ENCODE measurements at regions not wholly inside any gene's neighbourhood (a gene's known extent, or its start where the extent isn't known, plus 50 kb on each side); places are given as distances from the start of the nearest gene placed in this dataset.

DNA sequence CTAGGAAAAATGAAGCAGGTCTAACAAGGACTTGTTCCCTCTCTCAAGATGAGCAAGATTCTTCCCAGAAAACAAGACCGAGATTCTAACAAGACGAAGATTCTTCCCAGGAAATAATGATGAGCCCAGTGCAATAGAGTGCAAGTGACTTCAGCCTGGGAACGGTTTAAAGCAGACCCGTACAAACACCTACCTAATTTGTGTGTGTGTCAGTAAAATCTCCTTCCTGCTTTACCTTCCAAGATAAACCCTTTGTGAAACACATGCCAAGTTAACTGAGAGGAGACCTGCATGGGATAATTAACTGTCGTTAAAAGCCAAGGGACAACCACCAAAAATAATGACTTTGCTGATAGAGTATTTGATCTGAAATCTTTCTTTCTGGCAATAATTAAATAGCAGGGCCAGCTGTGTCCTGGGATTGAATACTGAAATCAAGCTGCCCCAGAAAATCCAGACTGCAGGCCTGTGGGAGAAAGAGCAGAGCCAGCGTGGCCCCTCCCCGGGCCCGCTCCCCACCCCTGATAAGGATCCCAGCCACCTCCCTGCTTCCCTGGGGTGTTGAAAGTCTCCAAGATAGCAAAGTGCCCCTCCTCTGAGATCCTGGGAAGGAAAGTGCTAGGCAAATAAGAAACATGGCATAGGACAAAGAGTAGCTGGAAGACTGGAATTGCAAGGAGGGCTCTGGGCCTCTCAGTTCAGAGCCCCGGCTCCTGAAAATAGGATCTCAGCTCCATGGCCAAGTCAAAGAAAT, 145.5 kb downstream of the CYP26B1 start:
- TF ChIP-seq, protein P1, sequence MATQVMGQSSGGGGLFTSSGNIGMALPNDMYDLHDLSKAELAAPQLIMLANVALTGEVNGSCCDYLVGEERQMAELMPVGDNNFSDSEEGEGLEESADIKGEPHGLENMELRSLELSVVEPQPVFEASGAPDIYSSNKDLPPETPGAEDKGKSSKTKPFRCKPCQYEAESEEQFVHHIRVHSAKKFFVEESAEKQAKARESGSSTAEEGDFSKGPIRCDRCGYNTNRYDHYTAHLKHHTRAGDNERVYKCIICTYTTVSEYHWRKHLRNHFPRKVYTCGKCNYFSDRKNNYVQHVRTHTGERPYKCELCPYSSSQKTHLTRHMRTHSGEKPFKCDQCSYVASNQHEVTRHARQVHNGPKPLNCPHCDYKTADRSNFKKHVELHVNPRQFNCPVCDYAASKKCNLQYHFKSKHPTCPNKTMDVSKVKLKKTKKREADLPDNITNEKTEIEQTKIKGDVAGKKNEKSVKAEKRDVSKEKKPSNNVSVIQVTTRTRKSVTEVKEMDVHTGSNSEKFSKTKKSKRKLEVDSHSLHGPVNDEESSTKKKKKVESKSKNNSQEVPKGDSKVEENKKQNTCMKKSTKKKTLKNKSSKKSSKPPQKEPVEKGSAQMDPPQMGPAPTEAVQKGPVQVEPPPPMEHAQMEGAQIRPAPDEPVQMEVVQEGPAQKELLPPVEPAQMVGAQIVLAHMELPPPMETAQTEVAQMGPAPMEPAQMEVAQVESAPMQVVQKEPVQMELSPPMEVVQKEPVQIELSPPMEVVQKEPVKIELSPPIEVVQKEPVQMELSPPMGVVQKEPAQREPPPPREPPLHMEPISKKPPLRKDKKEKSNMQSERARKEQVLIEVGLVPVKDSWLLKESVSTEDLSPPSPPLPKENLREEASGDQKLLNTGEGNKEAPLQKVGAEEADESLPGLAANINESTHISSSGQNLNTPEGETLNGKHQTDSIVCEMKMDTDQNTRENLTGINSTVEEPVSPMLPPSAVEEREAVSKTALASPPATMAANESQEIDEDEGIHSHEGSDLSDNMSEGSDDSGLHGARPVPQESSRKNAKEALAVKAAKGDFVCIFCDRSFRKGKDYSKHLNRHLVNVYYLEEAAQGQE (IDR thresholded peaks at IDR 0.05; ENCODE audit: borderline replicate concordance): no peak
- no peak for TF ChIP-seq POLR2AphosphoS5 (IDR thresholded peaks at IDR 0.05)
- no peak for TF ChIP-seq SMC3 (conservative IDR thresholded peaks at IDR 0.05; ENCODE audit: poor library complexity)
- no peak for TF ChIP-seq MXI1 (conservative IDR thresholded peaks at IDR 0.05; ENCODE audit: poor library complexity, severe bottlenecking)
- no peak for TF ChIP-seq TAF1 (IDR thresholded peaks at IDR 0.05; ENCODE audit: low read depth)
- TF ChIP-seq, protein P2, sequence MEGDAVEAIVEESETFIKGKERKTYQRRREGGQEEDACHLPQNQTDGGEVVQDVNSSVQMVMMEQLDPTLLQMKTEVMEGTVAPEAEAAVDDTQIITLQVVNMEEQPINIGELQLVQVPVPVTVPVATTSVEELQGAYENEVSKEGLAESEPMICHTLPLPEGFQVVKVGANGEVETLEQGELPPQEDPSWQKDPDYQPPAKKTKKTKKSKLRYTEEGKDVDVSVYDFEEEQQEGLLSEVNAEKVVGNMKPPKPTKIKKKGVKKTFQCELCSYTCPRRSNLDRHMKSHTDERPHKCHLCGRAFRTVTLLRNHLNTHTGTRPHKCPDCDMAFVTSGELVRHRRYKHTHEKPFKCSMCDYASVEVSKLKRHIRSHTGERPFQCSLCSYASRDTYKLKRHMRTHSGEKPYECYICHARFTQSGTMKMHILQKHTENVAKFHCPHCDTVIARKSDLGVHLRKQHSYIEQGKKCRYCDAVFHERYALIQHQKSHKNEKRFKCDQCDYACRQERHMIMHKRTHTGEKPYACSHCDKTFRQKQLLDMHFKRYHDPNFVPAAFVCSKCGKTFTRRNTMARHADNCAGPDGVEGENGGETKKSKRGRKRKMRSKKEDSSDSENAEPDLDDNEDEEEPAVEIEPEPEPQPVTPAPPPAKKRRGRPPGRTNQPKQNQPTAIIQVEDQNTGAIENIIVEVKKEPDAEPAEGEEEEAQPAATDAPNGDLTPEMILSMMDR (IDR thresholded peaks at IDR 0.05; ENCODE audit: poor library complexity, severe bottlenecking): no peak
- no peak for TF ChIP-seq RAD21 (conservative IDR thresholded peaks at IDR 0.05)
- TF ChIP-seq EP300 (conservative IDR thresholded peaks at IDR 0.05; ENCODE audit: poor library complexity, severe bottlenecking): no peak
- TF ChIP-seq EZH2 (IDR thresholded peaks at IDR 0.05; ENCODE audit: borderline replicate concordance, insufficient read depth, low read length, poor library complexity, severe bottlenecking): no peak

DNA sequence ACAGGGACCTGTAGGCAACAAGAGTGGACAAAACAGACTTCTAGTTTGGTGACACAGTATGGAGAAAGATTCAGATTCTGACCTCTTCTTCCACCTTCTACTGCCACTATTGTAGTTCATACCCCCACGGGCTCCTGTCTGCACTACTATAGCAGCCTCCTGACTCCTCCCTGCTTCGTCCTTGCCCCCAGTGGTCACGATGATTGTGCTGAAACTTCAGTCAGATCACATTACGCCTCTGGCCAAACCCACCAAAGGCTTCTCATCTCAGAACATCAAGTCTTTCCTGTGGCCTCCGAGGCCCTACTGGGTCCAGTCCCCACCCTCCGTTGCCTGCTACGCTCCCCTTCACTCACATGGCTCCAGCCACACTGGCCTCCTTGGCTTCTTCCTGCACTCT, 147.6 kb downstream of the CYP26B1 start:
- Histone ChIP-seq H3K79me2 (replicated peaks; ENCODE audit: insufficient read depth, low read length) (no peaks in the 10 kb centered on the region), H3K9me2 (ENCODE audit: insufficient read depth, low read length) (no peaks in the 10 kb centered on the region), H2AFZ (ENCODE audit: low read depth, low read length) (no peak overlapping the region), H3K9ac (ENCODE audit: low read length) (no peak overlapping the region), H3K27me3 (ENCODE audit: insufficient read depth, low read depth, low read length) (no peaks in the 10 kb centered on the region), H3K4me3 (ENCODE audit: low read length) (no peak overlapping the region), H3K4me2 (ENCODE audit: low read length) (no peak overlapping the region), H4K20me1 (ENCODE audit: insufficient read depth) (no peaks in the 10 kb centered on the region), H3F3A (ENCODE audit: insufficient read depth, low read length, poor library complexity, severe bottlenecking) (no peaks in the 10 kb centered on the region), H3K36me3 (ENCODE audit: insufficient read depth, low read length) (no peaks in the 10 kb centered on the region), H3K9me3 (ENCODE audit: low read length) (no peaks in the 10 kb centered on the region), H3K27ac (ENCODE audit: low read length) (no peak overlapping the region)
- TF ChIP-seq RAD21 (conservative IDR thresholded peaks at IDR 0.05): no peak
- TF ChIP-seq, protein P1 (IDR thresholded peaks at IDR 0.05; ENCODE audit: borderline replicate concordance): no peak
- no peak for TF ChIP-seq EP300 (conservative IDR thresholded peaks at IDR 0.05; ENCODE audit: poor library complexity, severe bottlenecking)
- no peak for TF ChIP-seq TAF1 (IDR thresholded peaks at IDR 0.05; ENCODE audit: low read depth)
- TF ChIP-seq, protein P2 (IDR thresholded peaks at IDR 0.05; ENCODE audit: poor library complexity, severe bottlenecking): no peak
- TF ChIP-seq POLR2AphosphoS5 (IDR thresholded peaks at IDR 0.05): no peak
- TF ChIP-seq SMC3 (conservative IDR thresholded peaks at IDR 0.05; ENCODE audit: poor library complexity): no peak
- TF ChIP-seq EZH2 (IDR thresholded peaks at IDR 0.05; ENCODE audit: borderline replicate concordance, insufficient read depth, low read length, poor library complexity, severe bottlenecking): no peak
- no peak for TF ChIP-seq MXI1 (conservative IDR thresholded peaks at IDR 0.05; ENCODE audit: poor library complexity, severe bottlenecking)

More for the DNA sequence above, 145.5 kb downstream of the CYP26B1 start:
- H3K4me2 ChIP-seq (ENCODE audit: low read length): no peak overlapping the region
- no peaks in the 10 kb centered on the region for H3K9me3 ChIP-seq (ENCODE audit: low read length)
- no peaks in the 10 kb centered on the region for H4K20me1 ChIP-seq (ENCODE audit: insufficient read depth)
- no peaks in the 10 kb centered on the region for H3K79me2 ChIP-seq (replicated peaks; ENCODE audit: insufficient read depth, low read length)
- no peak overlapping the region for H3K9ac ChIP-seq (ENCODE audit: low read length)
- no peaks in the 10 kb centered on the region for H3K27me3 ChIP-seq (ENCODE audit: insufficient read depth, low read depth, low read length)
- H2AFZ ChIP-seq (ENCODE audit: low read depth, low read length): no peak overlapping the region
- no peaks in the 10 kb centered on the region for H3K36me3 ChIP-seq (ENCODE audit: insufficient read depth, low read length)
- no peaks in the 10 kb centered on the region for H3K9me2 ChIP-seq (ENCODE audit: insufficient read depth, low read length)
- no peak overlapping the region for H3K4me3 ChIP-seq (ENCODE audit: low read length)
- no peaks in the 10 kb centered on the region for H3F3A ChIP-seq (ENCODE audit: insufficient read depth, low read length, poor library complexity, severe bottlenecking)
- no peak overlapping the region for H3K27ac ChIP-seq (ENCODE audit: low read length)

Data from neural cell (in vitro differentiated cells).